Left cardiac atrium (tissue), 4 donors: ENCODE measurements at regions not wholly inside any gene's neighbourhood (a gene's known extent, or its start where the extent isn't known, plus 50 kb on each side); places are given as distances from the start of the nearest gene placed in this dataset.
"Not testable (repeated sequence)": the region's sequence is repeated elsewhere in the genome, so short reads cannot be mapped to it uniquely, and the experiment has no call there.

ENCODE experiments used
- ATAC-seq, 2 donors: fragments of 200-7000 bp; cut with Tn5 transposase; one replicate each; pipeline ENCODE4 v1.9.1; 2020; ENCODE audit warnings: mild to moderate bottlenecking in 2 of 2, moderate library complexity in 2 of 2
- DNase-seq: peaks from one replicate; pipeline ENCODE4 v3.0.0-alpha.2; 2020
- intact Hi-C, 2 donors: fragments of 100-400 bp; cut with DNase I; formaldehyde crosslinking; loops; one replicate each; pipeline versions ENCODE4 v1.14.1 to v1.15.1; 2022 to 2023
- donor health status: DM: no; HTN: yes; CAD: no.
- donor health status: DM: no; HTN: yes; CAD: no; lungs with severe emphysema.
- donor health status: DM: yes; HTN: yes; CAD: no.
- donor health status: Dilated cardiomyopathy.

GRCh38 chr1:189275796-189276195, 1201.9 kb downstream of the BRINP3 start:
- intact Hi-C loops: no loop called here
- DNase-seq (no peak), ATAC-seq (no peak)

DNA sequence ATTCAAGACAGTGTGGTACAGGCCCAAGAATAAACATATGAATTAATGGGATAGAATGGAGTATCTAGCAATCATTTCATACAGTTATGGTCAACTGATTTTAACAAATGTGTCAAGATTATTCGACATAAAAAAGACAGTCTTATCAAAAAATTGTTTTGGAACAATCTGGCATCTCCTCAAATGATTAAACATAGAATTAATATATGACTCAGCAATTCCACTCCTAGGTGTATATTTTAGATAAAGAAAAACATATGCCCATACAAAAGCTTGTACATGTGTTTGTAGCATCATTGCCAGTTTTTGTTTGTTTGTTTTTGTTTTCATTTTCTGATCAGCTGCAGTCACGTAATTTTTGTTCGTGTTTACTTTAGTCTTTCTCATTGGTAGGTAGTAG, 1188.3 kb downstream of the BRINP3 start:
- DNase-seq: no peak
- intact Hi-C loops: no loop called here
- no peak for ATAC-seq

- no peak for DNase-seq
- no peak for ATAC-seq
- intact Hi-C loops: no loop called here
Observed at GRCh38 chr1:189301235-189301634, 1176.4 kb downstream of the BRINP3 start.

DNA sequence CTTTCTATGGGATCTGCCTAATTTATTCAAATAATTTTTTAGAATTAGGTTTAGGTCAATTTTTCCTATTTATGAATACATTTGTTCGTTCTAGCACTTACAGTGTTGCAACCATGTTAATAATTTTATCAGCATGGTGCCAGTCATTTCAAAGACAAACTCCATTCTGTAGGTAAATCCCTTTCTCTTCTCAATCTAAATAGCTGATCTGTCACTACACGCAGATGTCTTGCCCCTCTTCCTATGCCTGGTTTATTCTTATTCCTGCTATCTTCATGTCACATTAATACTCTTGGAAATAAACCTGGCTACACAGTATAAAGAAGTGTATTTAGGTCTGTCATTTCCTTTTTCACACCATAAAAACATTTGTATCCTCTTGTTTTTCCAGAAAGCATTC, 1172.4 kb downstream of the BRINP3 start:
- ATAC-seq (no peak), DNase-seq (no peak)
- intact Hi-C loops: no loop called here

- intact Hi-C loops: no loop called here
- DNase-seq (no peak), ATAC-seq (no peak)
Observed at GRCh38 chr1:189311915-189312314, 1165.7 kb downstream of the BRINP3 start.

GRCh38 chr1:189312499-189312898, 1165.2 kb downstream of the BRINP3 start:
- ATAC-seq: no peak
- intact Hi-C loops: no loop called here

GRCh38 chr1:189313488-189313887, 1164.2 kb downstream of the BRINP3 start:
- DNase-seq: no peak
- no peak for ATAC-seq
- intact Hi-C loops: no loop called here

More at GRCh38 chr1:189312499-189312898, 1165.2 kb downstream of the BRINP3 start:
- no peak for DNase-seq

- DNase-seq (no peak), ATAC-seq (no peak)
- intact Hi-C loops: no loop called here
Observed at GRCh38 chr1:189315035-189315901, 1162.4 kb downstream of the BRINP3 start.

GRCh38 chr1:189323091-189323490, 1154.6 kb downstream of the BRINP3 start:
- no peak for DNase-seq
- ATAC-seq: no peak
- intact Hi-C loops: no loop called here

GRCh38 chr1:189331071-189331470, 1146.6 kb downstream of the BRINP3 start:
- DNase-seq: not testable (repeated sequence)

DNA sequence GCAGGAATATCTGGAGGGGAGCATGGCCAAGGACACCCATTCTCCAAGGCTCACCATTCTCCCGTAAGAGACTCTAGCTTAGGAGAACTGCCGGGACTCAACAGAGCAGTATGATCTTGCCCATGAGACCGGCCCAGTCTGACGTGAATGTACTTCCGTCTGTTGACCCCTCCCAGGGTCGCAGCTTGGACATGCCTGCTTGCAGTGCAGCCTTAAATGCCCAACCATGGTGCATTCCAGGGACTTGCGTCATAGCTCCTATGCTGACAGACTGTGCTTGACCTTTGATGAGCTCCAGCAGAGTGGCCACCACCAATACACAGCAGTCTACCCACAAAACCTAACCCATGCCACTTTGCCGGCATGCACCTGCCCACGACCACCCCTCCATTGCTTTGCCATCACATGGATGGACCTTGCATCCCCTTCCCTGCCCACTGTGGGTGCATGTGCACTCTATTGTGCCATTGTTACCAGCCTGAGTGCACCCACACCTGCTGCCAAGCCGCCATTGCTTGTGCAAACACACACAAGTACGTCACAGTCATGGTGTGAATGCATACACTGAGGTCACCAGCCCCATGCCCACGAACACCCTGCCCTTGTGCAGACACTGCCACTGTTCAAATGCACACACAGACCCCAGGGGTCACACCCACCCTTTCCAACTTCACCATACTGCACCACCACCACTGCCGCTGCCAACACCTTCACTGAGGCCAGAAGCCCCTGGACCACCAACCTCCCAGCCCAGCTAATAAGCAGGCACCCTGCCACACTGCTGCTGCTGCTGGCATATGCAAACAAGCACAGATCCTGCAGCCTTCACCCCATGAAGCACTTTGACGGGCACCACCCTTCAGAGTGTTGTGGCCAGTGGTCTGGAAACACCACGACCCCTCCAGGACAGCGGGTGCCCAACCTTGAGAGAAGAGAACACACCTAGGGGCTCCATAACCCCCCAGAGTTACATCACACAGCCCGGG, 1141.3 kb downstream of the BRINP3 start:
- intact Hi-C loops: no loop called here
- ATAC-seq (no peak), DNase-seq (no peak)

More at GRCh38 chr1:189331071-189331470, 1146.6 kb downstream of the BRINP3 start:
- intact Hi-C loops, ATAC-seq: not testable (repeated sequence)

GRCh38 chr1:189349607-189350006, 1128.1 kb downstream of the BRINP3 start:
- intact Hi-C loops: no loop called here
- no peak for DNase-seq
- ATAC-seq: no peak

DNA sequence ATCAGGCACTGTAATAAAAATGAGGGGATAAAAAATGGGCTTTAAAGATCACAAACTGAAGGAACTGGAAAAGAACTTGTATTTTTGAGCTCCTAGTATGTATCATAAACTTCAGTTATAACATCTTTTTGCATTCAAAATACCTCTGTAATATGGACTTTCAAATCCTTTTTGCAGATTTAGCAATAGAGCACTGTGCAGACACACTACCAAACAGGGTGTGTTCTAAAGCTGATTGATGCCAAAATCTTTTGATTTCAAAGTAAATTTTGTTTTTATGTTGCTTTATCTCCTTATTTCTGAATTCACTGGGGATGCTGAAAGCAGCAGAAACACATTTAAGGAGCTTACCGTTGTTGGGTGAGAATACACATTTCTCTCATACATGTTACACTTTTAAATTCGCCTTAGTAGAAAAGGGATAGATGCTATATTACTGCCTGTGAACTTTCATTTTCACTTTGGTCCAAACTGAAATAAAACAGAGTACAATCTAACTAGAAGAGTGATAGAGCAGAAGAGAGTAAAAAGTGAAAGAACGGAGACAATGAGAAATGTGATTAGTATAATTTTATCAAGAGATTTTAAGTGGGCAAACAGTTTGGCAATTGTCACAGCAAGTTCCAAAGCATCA, 1126.6 kb downstream of the BRINP3 start:
- ATAC-seq: no peak
- DNase-seq: no peak
- intact Hi-C loops: no loop called here

- no peak for DNase-seq
- intact Hi-C loops: no loop called here
- no peak for ATAC-seq
Observed at GRCh38 chr1:189351960-189352359, 1125.7 kb downstream of the BRINP3 start.

DNA sequence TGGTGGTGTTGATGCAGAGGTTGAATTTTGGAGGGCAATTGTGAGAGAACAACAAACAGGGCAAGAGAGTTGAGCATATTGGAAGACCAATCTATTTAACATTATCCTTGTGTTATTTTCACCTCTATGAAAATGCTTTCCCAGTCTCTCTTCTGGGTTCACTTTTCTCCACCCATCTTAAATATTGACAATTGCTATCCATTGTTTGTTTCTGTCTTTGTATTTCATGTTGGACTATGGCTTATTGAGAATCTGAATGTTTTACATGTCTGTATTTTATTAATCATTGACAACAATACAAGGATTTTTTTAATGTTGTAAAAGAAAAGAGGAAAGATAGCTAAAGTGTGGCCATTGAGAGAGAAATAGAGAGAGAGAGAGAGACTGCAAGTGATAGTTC, 1121.5 kb downstream of the BRINP3 start:
- no peak for DNase-seq

DNA sequence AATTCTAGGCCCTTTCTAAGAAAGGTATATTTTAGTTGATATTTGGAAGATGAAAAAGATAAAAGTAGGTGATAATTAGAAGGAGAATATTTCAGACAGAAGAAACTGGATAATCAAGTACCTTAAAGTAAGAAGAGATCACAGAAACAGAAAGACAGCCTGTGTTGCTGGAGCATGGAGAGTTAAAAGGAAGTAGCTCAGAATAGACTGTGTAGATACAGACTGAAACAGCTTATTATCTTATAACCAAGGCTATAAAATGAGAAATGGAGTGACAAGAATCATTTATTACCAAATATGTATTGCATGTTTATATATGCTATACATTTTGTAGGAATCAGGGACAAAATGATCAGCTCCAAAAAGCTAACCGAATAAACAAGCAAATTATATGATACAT, 1120.3 kb downstream of the BRINP3 start:
- ATAC-seq (no peak), DNase-seq (no peak)
- intact Hi-C loops: no loop called here

More for the DNA sequence above, 1121.5 kb downstream of the BRINP3 start:
- ATAC-seq: no peak
- intact Hi-C loops: no loop called here

- DNase-seq (no peak), ATAC-seq (no peak)
- intact Hi-C loops: no loop called here
Observed at GRCh38 chr1:189369612-189370011, 1108.1 kb downstream of the BRINP3 start.

GRCh38 chr1:189374816-189375215, 1102.8 kb downstream of the BRINP3 start:
- DNase-seq: no peak
- intact Hi-C loops: no loop called here
- no peak for ATAC-seq

DNA sequence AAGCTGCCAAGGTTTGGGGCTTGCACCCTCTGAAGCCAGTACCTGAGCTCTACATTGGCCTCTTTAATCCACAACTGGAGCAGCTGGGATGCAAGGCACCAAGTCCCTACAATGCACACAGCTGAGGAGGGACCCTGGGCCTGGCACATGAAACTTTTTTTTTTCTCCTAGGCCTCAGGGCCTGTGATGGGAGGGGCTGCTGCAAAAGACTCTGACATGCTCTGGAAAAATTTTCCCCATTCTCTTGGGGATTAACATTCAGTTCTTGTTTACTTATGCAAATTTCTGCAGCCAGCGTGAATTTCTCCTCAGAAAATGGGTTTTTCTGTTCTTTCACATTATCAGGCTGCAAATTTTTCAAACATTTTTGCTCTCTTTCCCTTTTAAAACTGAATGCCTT, 1072.2 kb downstream of the BRINP3 start:
- intact Hi-C loops: no loop called here
- DNase-seq: no peak
- ATAC-seq: no peak

GRCh38 chr1:189409774-189410173, 1067.9 kb downstream of the BRINP3 start:
- ATAC-seq (no peak), DNase-seq (no peak)
- intact Hi-C loops: no loop called here
